ENCODE measurements at regions not wholly inside any gene's neighbourhood (a gene's known extent, or its start where the extent isn't known, plus 50 kb on each side); places are given as distances from the start of the nearest gene placed in this dataset.
"Not testable (repeated sequence)": the region's sequence is repeated elsewhere in the genome, so short reads cannot be mapped to it uniquely, and the experiment has no call there.

- ChIA-PET CTCF (no interaction called here), POLR2A (no interaction called here)
- Mint-ChIP-seq H3K36me3 (peaks cover 0 to 1% (median 0%) of the 10 kb centered on the region in 5 donors), H3K27me3 (no peaks in the 10 kb centered on the region), H3K27ac (no peak overlapping the region), H3K4me3 (no peak overlapping the region), H3K9me3 (peaks cover 0 to 50% (median 16%) of the 10 kb centered on the region in 11 donors), H3K4me1 (no peaks in the 10 kb centered on the region)
- ATAC-seq (no peak), DNase-seq (no peak)
- Histone ChIP-seq H3K9me3 (ENCODE audit: control insufficient read depth in 2 of 3, low read length in 3 of 3) (peaks cover 0 to 8% (median 0%) of the 10 kb centered on the region in 3 experiments), H3K4me1 (ENCODE audit: control insufficient read depth in 2 of 2, insufficient read depth in 2 of 2, low read length in 2 of 2) (no peaks in the 10 kb centered on the region), H3K27ac (ENCODE audit: low read depth, low read length) (no peak overlapping the region), H3K36me3 (ENCODE audit: control insufficient read depth in 2 of 3, insufficient read depth in 3 of 3, low read length in 3 of 3) (no peaks in the 10 kb centered on the region), H3K4me3 (ENCODE audit: low read length) (no peak overlapping the region), H3K27me3 (ENCODE audit: control insufficient read depth in 2 of 2, insufficient read depth in 2 of 2, low read length in 2 of 2) (no peaks in the 10 kb centered on the region)
- intact Hi-C loops (cut with micrococcal nuclease): no loop called here
Observed at GRCh38 chr12:83709899-83710298, 1023.2 kb downstream of the TMTC2 start.

DNA sequence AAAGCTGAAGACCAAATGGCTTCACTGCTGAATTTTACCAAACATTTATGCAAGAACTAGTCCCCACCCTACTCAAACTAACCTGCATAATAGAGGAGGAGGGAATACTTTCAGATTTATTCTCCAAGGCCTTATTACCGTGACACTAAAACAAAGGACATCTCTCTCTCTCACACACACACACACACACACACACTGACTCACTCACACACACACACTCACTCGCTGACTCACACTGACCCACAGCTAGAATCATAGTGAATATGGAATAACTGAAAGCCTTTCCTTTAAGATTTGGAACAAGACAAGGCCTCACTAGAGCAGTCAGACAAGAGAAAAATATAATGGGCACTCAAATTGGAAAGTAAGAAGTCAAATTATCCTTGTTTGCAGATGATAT lies 1014.1 kb downstream of the TMTC2 start:
- DNase-seq: no peak
- no peaks in the 10 kb centered on the region for H3K27me3 ChIP-seq (ENCODE audit: control insufficient read depth in 2 of 2, insufficient read depth in 2 of 2, low read length in 2 of 2)
- Mint-ChIP-seq H3K36me3 (no peaks in the 10 kb centered on the region), H3K27me3 (no peaks in the 10 kb centered on the region), H3K27ac (no peak overlapping the region), H3K9me3 (peaks cover 0 to 13% (median 3%) of the 10 kb centered on the region in 11 donors), H3K4me1 (no peaks in the 10 kb centered on the region), H3K4me3 (no peak overlapping the region)
- intact Hi-C loops (cut with micrococcal nuclease): no loop called here
- no peaks in the 10 kb centered on the region for H3K9me3 ChIP-seq (ENCODE audit: control insufficient read depth in 2 of 3, low read length in 3 of 3)
- H3K36me3 ChIP-seq (ENCODE audit: control insufficient read depth in 2 of 3, insufficient read depth in 3 of 3, low read length in 3 of 3): no peaks in the 10 kb centered on the region
- H3K4me3 ChIP-seq (ENCODE audit: low read length): no peak overlapping the region
- no peak overlapping the region for H3K27ac ChIP-seq (ENCODE audit: low read depth, low read length)
- no peaks in the 10 kb centered on the region for H3K4me1 ChIP-seq (ENCODE audit: control insufficient read depth in 2 of 2, insufficient read depth in 2 of 2, low read length in 2 of 2)
- POLR2A ChIA-PET: no interaction called here
- CTCF ChIA-PET: no interaction called here
- no peak for ATAC-seq

GRCh38 chr12:83696311-83696710 lies 1009.6 kb downstream of the TMTC2 start:
- intact Hi-C loops (cut with micrococcal nuclease); H3K4me1 ChIP-seq (ENCODE audit: control insufficient read depth in 2 of 2, insufficient read depth in 2 of 2, low read length in 2 of 2); CTCF ChIA-PET; POLR2A ChIA-PET; H3K4me3 ChIP-seq (ENCODE audit: low read length); H3K36me3 ChIP-seq (ENCODE audit: control insufficient read depth in 2 of 3, insufficient read depth in 3 of 3, low read length in 3 of 3); H3K27ac Mint-ChIP-seq; H3K4me1 Mint-ChIP-seq; H3K9me3 ChIP-seq (ENCODE audit: control insufficient read depth in 2 of 3, low read length in 3 of 3); H3K27ac ChIP-seq (ENCODE audit: low read depth, low read length); H3K36me3 Mint-ChIP-seq; ATAC-seq; DNase-seq; H3K4me3 Mint-ChIP-seq; H3K27me3 ChIP-seq (ENCODE audit: control insufficient read depth in 2 of 2, insufficient read depth in 2 of 2, low read length in 2 of 2); H3K27me3 Mint-ChIP-seq: not testable (repeated sequence)
- H3K9me3 Mint-ChIP-seq: peaks cover 0 to 29% (median 9%) of the 10 kb centered on the region in 11 donors

- POLR2A ChIA-PET: no interaction called here
- H3K9me3 ChIP-seq (ENCODE audit: control insufficient read depth in 2 of 3, low read length in 3 of 3): peaks cover 0 to 5% (median 0%) of the 10 kb centered on the region in 3 experiments
- H3K27ac ChIP-seq (ENCODE audit: low read depth, low read length): no peak overlapping the region
- Mint-ChIP-seq H3K27ac (no peak overlapping the region), H3K36me3 (no peaks in the 10 kb centered on the region), H3K4me1 (no peaks in the 10 kb centered on the region), H3K9me3 (peaks cover 0 to 25% (median 7%) of the 10 kb centered on the region in 11 donors), H3K4me3 (no peak overlapping the region), H3K27me3 (no peaks in the 10 kb centered on the region)
- H3K4me3 ChIP-seq (ENCODE audit: low read length): no peak overlapping the region
- no peaks in the 10 kb centered on the region for H3K4me1 ChIP-seq (ENCODE audit: control insufficient read depth in 2 of 2, insufficient read depth in 2 of 2, low read length in 2 of 2)
- no peaks in the 10 kb centered on the region for H3K36me3 ChIP-seq (ENCODE audit: control insufficient read depth in 2 of 3, insufficient read depth in 3 of 3, low read length in 3 of 3)
- ATAC-seq (no peak), DNase-seq (no peak)
- no peaks in the 10 kb centered on the region for H3K27me3 ChIP-seq (ENCODE audit: control insufficient read depth in 2 of 2, insufficient read depth in 2 of 2, low read length in 2 of 2)
- intact Hi-C loops (cut with micrococcal nuclease): no loop called here
- CTCF ChIA-PET: interaction anchor here (0.6 kb wide), 1 partner anchor 1003 kb away, joined by 3 read pairs; no protein-coding TSS in a partner anchor
Observed at GRCh38 chr12:83691730-83692129, 1005.0 kb downstream of the TMTC2 start.

DNA sequence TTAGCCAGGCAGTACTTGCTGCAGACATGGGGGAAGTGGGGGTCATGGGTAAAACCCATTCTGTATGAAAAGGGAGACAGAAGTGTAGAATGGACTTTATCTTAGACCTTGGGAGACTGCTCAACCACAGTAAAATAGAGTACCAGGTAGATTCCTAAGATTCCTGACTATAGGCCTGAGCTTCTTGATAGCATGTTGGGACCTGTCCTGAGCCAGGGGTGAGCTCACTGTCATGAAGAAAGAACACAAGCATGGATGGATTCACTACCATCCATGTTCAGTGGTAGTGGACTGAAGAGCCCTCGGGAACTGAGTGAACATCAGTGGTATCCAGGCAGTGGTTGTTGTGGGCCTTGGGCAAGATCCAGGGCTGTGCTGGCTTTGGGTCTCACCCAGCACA lies 1003.8 kb downstream of the TMTC2 start:
- Mint-ChIP-seq H3K27ac (no peak overlapping the region), H3K4me1 (no peaks in the 10 kb centered on the region), H3K36me3 (no peaks in the 10 kb centered on the region), H3K27me3 (no peaks in the 10 kb centered on the region), H3K9me3 (peaks cover 0 to 25% (median 7%) of the 10 kb centered on the region in 11 donors), H3K4me3 (no peak overlapping the region)
- intact Hi-C loops (cut with micrococcal nuclease): no loop called here
- Histone ChIP-seq H3K27me3 (ENCODE audit: control insufficient read depth in 2 of 2, insufficient read depth in 2 of 2, low read length in 2 of 2) (no peaks in the 10 kb centered on the region), H3K27ac (ENCODE audit: low read depth, low read length) (no peak overlapping the region), H3K9me3 (ENCODE audit: control insufficient read depth in 2 of 3, low read length in 3 of 3) (peaks cover 0 to 5% (median 0%) of the 10 kb centered on the region in 3 experiments), H3K4me3 (ENCODE audit: low read length) (no peak overlapping the region), H3K4me1 (ENCODE audit: control insufficient read depth in 2 of 2, insufficient read depth in 2 of 2, low read length in 2 of 2) (no peaks in the 10 kb centered on the region), H3K36me3 (ENCODE audit: control insufficient read depth in 2 of 3, insufficient read depth in 3 of 3, low read length in 3 of 3) (no peaks in the 10 kb centered on the region)
- ATAC-seq (no peak), DNase-seq (no peak)
- POLR2A ChIA-PET: no interaction called here
- CTCF ChIA-PET: no interaction called here

- Mint-ChIP-seq H3K27ac (no peak overlapping the region), H3K4me1 (no peaks in the 10 kb centered on the region), H3K4me3 (no peak overlapping the region), H3K9me3 (peaks cover 0 to 29% (median 7%) of the 10 kb centered on the region in 11 donors), H3K36me3 (no peaks in the 10 kb centered on the region), H3K27me3 (no peaks in the 10 kb centered on the region)
- intact Hi-C loops (cut with micrococcal nuclease): no loop called here
- H3K27ac ChIP-seq (ENCODE audit: low read depth, low read length): no peak overlapping the region
- POLR2A ChIA-PET: no interaction called here
- DNase-seq (no peak), ATAC-seq (no peak)
- no peaks in the 10 kb centered on the region for H3K4me1 ChIP-seq (ENCODE audit: control insufficient read depth in 2 of 2, insufficient read depth in 2 of 2, low read length in 2 of 2)
- H3K4me3 ChIP-seq (ENCODE audit: low read length): no peak overlapping the region
- H3K9me3 ChIP-seq (ENCODE audit: control insufficient read depth in 2 of 3, low read length in 3 of 3): peaks cover 0 to 5% (median 0%) of the 10 kb centered on the region in 3 experiments
- H3K27me3 ChIP-seq (ENCODE audit: control insufficient read depth in 2 of 2, insufficient read depth in 2 of 2, low read length in 2 of 2): no peaks in the 10 kb centered on the region
- H3K36me3 ChIP-seq (ENCODE audit: control insufficient read depth in 2 of 3, insufficient read depth in 3 of 3, low read length in 3 of 3): no peaks in the 10 kb centered on the region
- CTCF ChIA-PET: no interaction called here
Observed at GRCh38 chr12:83689333-83689732, 1002.6 kb downstream of the TMTC2 start.

GRCh38 chr12:83676781-83677295 lies 990.1 kb downstream of the TMTC2 start:
- H3K4me3 Mint-ChIP-seq: no peak overlapping the region
- ChIA-PET POLR2A (no interaction called here), CTCF (no interaction called here)
- peaks cover 0 to 4% (median 0%) of the 10 kb centered on the region in 11 donors for H3K9me3 Mint-ChIP-seq
- ATAC-seq: no peak
- no peaks in the 10 kb centered on the region for H3K36me3 ChIP-seq (ENCODE audit: control insufficient read depth in 2 of 3, insufficient read depth in 3 of 3, low read length in 3 of 3)
- no peaks in the 10 kb centered on the region for H3K4me1 Mint-ChIP-seq
- no peak overlapping the region for H3K27ac ChIP-seq (ENCODE audit: low read depth, low read length)
- H3K4me1 ChIP-seq (ENCODE audit: control insufficient read depth in 2 of 2, insufficient read depth in 2 of 2, low read length in 2 of 2): no peaks in the 10 kb centered on the region
- no peaks in the 10 kb centered on the region for H3K9me3 ChIP-seq (ENCODE audit: control insufficient read depth in 2 of 3, low read length in 3 of 3)
- no peaks in the 10 kb centered on the region for H3K27me3 Mint-ChIP-seq
- intact Hi-C loops (cut with micrococcal nuclease): loop anchor here in 1 of 2 donors (5.0 kb wide), 1 partner anchor 610 kb away; no protein-coding TSS in a partner anchor
- H3K36me3 Mint-ChIP-seq: no peaks in the 10 kb centered on the region
- H3K27me3 ChIP-seq (ENCODE audit: control insufficient read depth in 2 of 2, insufficient read depth in 2 of 2, low read length in 2 of 2): no peaks in the 10 kb centered on the region
- no peak overlapping the region for H3K27ac Mint-ChIP-seq
- no peak overlapping the region for H3K4me3 ChIP-seq (ENCODE audit: low read length)
- no peak for DNase-seq
